Ascending aorta (tissue), 2 donors: ENCODE measurements at regions not wholly inside any gene's neighbourhood (a gene's known extent, or its start where the extent isn't known, plus 50 kb on each side); places are given as distances from the start of the nearest gene placed in this dataset.

Source experiments
- DNase-seq, 2 donors: peaks; one replicate each; pipeline ENCODE4 v3.0.0-alpha.2; 2019; ENCODE audit warnings: low spot score in 2 of 2
- H3K27ac ChIP-seq, 2 donors: fragments of 200-600 bp; sonication (generic); one replicate each; pipeline ENCODE4 v1.5.1; 2016 to 2017; ENCODE audit warnings: mild to moderate bottlenecking in 1 of 2
- H3K27me3 ChIP-seq: fragments of 200-600 bp; sonication (generic); one replicate; pipeline ENCODE4 v1.5.1; 2017
- H3K36me3 ChIP-seq, 2 donors: fragments of 200-600 bp; sonication (generic); one replicate each; pipeline ENCODE4 v1.5.1; 2016
- H3K4me1 ChIP-seq, 2 donors: fragments of 200-600 bp; sonication (generic); one replicate each; pipeline ENCODE4 v1.5.1; 2016 to 2017; ENCODE audit warnings: mild to moderate bottlenecking in 1 of 2
- H3K4me3 ChIP-seq, 2 donors: fragments of 200-600 bp; sonication (generic); one replicate each; pipeline ENCODE4 v1.5.1; 2016 to 2017; ENCODE audit warnings: mild to moderate bottlenecking in 1 of 2
- H3K9me3 ChIP-seq, 2 donors: fragments of 200-600 bp; sonication (generic); one replicate each; pipeline ENCODE4 v1.5.1; 2016
- intact Hi-C: fragments of 100-400 bp; cut with DNase I; formaldehyde crosslinking; loops from one replicate; pipeline ENCODE4 v1.15.1; 2023
- TF ChIP-seq, protein P1 (sequence below), 3 experiments: fragments of 200-600 bp in 2 of 3; fragments of 450-650 bp in 1 of 3; sonication (generic) in 2 of 3; IDR thresholded peaks; one replicate each; pipeline ENCODE4 v1.5.1; 2016 to 2019; ENCODE audit warnings: antibody characterized with exemption in 3 of 3, mild to moderate bottlenecking in 1 of 3, moderate library complexity in 1 of 3

DNA sequence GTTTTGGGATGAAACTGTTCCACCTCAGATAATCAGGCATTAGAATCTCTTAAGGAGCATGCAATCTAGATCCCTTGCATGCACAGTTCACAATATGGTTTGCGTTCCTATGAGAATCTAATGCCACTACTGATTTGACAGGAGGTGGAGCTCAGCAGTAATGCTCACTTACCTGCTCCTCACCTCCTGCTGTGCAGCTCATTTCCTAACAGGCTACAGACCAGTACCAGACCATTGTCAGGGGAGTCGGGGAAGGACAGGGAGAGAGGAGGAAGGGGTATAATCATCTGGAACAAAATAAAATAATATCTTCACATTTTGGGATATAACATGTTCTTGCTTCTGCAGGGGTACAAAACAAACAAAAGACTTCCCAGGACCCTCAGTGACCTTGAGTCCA lies 532.0 kb upstream of the FSHR start:
- H3K4me3 ChIP-seq: no peak overlapping the region
- H3K4me1 ChIP-seq: no peaks in the 10 kb centered on the region
- no peaks in the 10 kb centered on the region for H3K36me3 ChIP-seq
- TF ChIP-seq, protein P1, sequence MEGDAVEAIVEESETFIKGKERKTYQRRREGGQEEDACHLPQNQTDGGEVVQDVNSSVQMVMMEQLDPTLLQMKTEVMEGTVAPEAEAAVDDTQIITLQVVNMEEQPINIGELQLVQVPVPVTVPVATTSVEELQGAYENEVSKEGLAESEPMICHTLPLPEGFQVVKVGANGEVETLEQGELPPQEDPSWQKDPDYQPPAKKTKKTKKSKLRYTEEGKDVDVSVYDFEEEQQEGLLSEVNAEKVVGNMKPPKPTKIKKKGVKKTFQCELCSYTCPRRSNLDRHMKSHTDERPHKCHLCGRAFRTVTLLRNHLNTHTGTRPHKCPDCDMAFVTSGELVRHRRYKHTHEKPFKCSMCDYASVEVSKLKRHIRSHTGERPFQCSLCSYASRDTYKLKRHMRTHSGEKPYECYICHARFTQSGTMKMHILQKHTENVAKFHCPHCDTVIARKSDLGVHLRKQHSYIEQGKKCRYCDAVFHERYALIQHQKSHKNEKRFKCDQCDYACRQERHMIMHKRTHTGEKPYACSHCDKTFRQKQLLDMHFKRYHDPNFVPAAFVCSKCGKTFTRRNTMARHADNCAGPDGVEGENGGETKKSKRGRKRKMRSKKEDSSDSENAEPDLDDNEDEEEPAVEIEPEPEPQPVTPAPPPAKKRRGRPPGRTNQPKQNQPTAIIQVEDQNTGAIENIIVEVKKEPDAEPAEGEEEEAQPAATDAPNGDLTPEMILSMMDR (IDR thresholded peaks at IDR 0.05): no peak
- intact Hi-C loops: loop anchor here (5.0 to 10.0 kb wide), 2 partner anchors 459 to 716 kb away; no protein-coding TSS in a partner anchor
- H3K27ac ChIP-seq: no peak overlapping the region
- no peaks in the 10 kb centered on the region for H3K9me3 ChIP-seq
- no peak for DNase-seq
- no peaks in the 10 kb centered on the region for H3K27me3 ChIP-seq

DNA sequence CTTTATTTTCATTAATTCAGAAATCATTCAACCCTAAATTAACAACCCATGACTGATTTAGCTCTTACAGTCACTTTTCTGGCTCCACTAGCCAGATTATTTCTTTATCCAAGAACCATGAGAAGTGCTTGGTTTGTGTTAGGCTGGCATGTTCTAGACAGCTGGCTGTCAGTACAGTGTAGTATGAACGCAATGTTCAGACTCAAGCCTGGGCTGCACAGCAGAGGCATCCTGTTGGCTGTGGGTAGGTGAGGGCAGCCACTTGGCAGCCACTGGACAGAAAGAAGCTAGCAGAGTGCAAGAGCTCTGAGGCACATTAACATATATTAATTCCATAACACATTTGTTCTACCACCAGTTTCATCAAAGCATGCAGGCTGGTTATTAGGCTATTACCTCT lies 522.9 kb upstream of the FSHR start:
- Histone ChIP-seq H3K27ac (no peak overlapping the region), H3K4me3 (no peak overlapping the region), H3K4me1 (no peaks in the 10 kb centered on the region), H3K36me3 (no peaks in the 10 kb centered on the region), H3K9me3 (no peaks in the 10 kb centered on the region), H3K27me3 (no peaks in the 10 kb centered on the region)
- no peak for DNase-seq
- TF ChIP-seq, protein P1 (IDR thresholded peaks at IDR 0.05): no peak
- intact Hi-C loops: no loop called here

DNA sequence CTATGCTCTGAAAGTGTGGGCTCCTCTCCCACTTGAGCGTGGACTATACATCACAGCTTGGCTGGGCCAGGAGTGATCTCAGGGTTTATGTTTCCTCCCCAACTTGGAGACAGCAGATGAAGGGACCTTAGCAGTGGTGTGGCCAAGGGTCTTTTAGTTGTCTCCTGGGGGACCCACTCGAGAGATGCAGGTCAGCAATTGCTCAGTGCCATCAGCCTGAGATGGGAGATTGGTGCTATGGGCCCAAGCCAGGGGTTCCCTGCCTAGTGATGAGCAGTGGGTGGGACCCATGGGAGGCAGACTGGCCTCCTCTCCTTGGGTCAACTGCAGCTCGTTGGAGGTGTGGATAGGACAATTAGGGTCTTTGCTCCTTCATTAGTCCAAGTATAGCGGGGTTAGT lies 510.5 kb upstream of the FSHR start:
- intact Hi-C loops: no loop called here
- no peaks in the 10 kb centered on the region for H3K4me1 ChIP-seq
- H3K9me3 ChIP-seq: no peaks in the 10 kb centered on the region
- H3K36me3 ChIP-seq: no peaks in the 10 kb centered on the region
- TF ChIP-seq, protein P1 (IDR thresholded peaks at IDR 0.05): no peak
- no peak overlapping the region for H3K27ac ChIP-seq
- H3K4me3 ChIP-seq: no peak overlapping the region
- DNase-seq: no peak
- H3K27me3 ChIP-seq: no peaks in the 10 kb centered on the region

DNA sequence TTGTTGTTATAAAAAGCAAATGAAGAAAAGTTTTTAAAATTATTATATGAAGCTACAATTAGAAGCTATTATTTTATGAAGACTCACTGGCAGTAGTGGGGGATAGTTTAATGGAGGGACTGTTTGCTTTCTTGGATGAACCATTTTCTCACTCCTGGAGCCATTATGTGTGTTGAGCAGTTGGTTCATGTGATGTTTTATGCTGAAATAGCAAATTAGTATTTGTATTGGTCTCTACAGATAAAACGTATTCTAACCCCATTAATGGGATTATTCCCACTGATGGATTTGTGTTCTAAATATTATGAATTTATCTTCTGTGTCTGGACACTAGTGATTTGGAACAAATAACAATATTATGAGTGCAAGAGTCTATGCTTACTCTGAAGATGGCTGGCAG lies 507.5 kb upstream of the FSHR start:
- TF ChIP-seq, protein P1 (IDR thresholded peaks at IDR 0.05): no peak
- no peak overlapping the region for H3K27ac ChIP-seq
- H3K36me3 ChIP-seq: no peaks in the 10 kb centered on the region
- no peaks in the 10 kb centered on the region for H3K27me3 ChIP-seq
- no peaks in the 10 kb centered on the region for H3K9me3 ChIP-seq
- intact Hi-C loops: no loop called here
- no peak overlapping the region for H3K4me3 ChIP-seq
- DNase-seq: no peak
- H3K4me1 ChIP-seq: no peaks in the 10 kb centered on the region

DNA sequence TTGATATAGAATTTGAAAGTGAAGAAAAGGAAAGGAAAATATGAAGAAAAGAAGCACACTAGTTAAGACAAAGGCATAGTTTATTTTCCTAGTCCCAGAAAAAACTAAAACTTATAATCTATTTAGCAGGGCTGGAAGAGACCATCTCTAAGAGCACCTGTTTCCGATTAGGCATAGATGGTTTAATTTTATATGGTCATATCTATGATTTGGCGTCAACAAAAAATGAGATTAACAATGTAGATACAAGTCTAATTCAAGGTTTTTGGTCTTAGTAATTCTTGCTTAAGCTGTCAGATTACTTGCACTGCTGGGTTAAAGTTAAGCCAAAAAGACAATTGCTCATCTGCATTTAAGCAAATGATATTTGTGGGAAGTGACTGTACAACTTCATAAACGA lies 502.5 kb upstream of the FSHR start:
- no peaks in the 10 kb centered on the region for H3K27me3 ChIP-seq
- no peak overlapping the region for H3K4me3 ChIP-seq
- no peaks in the 10 kb centered on the region for H3K4me1 ChIP-seq
- no peak overlapping the region for H3K27ac ChIP-seq
- intact Hi-C loops: no loop called here
- no peaks in the 10 kb centered on the region for H3K9me3 ChIP-seq
- TF ChIP-seq, protein P1 (IDR thresholded peaks at IDR 0.05): no peak
- no peak for DNase-seq
- no peaks in the 10 kb centered on the region for H3K36me3 ChIP-seq

DNA sequence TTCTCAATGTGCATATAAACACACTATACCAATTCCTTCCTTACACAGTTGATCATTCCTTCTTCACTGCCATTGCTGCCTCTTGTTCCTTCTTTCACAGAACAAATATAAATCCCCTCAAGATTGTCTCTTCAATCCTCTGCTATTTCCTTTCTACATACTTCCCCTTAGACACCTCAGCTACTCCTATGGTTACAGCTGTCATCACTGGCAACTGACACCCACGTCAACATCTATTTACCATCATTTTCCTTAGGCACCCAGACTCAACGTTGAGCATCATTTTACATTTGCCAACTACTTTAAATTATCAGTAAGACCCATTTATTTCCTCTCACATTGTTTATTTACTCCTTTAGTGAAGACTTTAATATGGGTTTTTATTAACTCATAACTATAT lies 488.8 kb upstream of the FSHR start:
- no peak for DNase-seq
- H3K4me1 ChIP-seq: no peaks in the 10 kb centered on the region
- H3K27me3 ChIP-seq: no peaks in the 10 kb centered on the region
- H3K9me3 ChIP-seq: no peaks in the 10 kb centered on the region
- H3K36me3 ChIP-seq: no peaks in the 10 kb centered on the region
- no peak overlapping the region for H3K27ac ChIP-seq
- TF ChIP-seq, protein P1 (IDR thresholded peaks at IDR 0.05): no peak
- H3K4me3 ChIP-seq: no peak overlapping the region
- intact Hi-C loops: no loop called here
